ENCODE measurements at regions not wholly inside any gene's neighbourhood (a gene's known extent, or its start where the extent isn't known, plus 50 kb on each side); places are given as distances from the start of the nearest gene placed in this dataset.

GRCh38 chr10:10125676-10126075 is 892.0 kb upstream of the CELF2 start:
- no peak for DNase-seq

GRCh38 chr10:10126218-10126617 is 891.5 kb upstream of the CELF2 start:
- DNase-seq, result no peak

- DNase-seq, result no peak
These were observed 889.3 kb upstream of the CELF2 start for GRCh38 chr10:10128387-10128786.

DNA sequence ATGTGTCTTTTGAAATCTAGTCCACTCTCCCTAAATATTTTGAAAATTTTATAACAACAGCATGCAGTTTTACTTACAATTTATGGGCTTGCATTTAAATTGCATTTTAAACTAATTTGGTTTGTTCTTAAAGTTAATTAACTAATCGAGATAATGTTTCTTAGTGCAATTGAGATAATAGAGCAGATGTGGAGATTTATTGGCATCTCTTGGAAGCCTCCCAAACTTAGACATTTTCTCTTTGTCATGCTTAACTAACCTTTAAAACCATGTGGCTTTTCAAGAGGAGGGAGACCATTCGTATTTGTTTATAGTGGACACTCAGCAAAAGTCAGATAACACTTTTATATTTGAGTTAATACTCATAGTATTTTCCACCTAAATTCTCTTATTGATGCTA is 887.0 kb upstream of the CELF2 start:
- DNase-seq, result no peak

- no peak for DNase-seq
These were observed 885.7 kb upstream of the CELF2 start for GRCh38 chr10:10132009-10132408.

DNA sequence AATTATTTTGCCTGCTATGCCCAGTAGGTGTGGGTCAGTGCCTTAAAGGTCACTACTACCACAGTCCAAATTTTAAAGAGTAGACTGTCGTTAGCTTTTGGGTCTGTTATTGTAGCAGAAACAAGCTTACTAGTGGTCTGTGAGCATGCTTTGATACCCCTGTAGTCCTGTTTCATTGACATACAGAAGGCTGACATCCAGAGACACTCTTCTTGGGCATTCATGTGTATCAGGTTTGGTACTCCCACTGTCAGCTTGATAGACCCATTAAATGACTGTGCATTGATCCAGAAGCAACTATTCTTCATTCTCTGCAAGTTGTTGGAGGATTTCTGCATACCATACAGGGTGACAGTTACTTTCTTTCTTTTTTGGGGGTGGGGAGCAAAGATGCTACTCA is 884.4 kb upstream of the CELF2 start:
- DNase-seq, result no peak

DNA sequence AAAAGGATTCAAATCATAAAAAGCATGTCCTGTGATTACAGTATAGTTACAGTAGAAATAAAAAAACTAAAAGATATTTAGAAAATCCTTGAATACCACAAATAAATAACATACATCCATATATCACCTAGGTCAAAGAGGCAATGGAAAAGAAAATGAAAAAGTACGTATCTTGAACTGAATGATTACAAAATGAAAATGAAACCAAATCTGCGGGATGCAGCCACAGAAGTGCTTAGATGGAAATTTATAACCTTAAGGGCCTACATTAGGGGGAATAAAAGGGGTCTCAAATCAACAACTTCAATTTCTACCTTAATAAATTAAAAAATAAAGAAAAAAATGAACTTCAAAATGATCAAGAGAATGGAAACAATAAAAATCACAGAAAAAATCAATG is 879.0 kb upstream of the CELF2 start:
- no peak for DNase-seq

DNA sequence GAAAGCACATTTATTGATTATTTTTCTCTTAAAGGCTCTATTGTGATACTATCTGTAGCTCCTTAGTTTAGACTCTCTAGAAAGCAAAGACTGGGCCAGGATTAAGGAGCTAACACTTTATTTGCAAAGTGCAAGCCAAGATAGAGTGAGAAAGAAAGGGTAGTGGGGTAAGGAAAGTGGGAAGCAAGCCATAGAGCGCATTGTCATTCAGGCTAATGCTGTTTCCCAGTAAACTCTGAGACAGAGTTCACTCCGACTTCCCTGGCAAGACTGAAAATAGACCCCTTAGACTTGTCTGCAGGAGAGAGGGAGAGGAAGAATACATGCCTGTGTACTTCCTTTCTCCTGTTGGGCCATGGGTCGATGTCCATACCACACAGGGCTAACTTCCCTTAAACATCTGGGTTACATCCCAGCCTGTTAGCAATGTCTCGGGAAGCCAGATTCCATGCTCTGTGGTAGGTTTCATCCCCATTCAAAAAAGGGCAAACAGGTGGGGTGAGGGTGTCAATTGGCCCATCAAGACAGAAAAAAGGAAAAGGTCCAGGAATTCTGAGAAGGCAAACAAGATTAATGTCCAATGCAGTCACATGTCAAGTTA is 875.8 kb upstream of the CELF2 start:
- no peak for DNase-seq

DNA sequence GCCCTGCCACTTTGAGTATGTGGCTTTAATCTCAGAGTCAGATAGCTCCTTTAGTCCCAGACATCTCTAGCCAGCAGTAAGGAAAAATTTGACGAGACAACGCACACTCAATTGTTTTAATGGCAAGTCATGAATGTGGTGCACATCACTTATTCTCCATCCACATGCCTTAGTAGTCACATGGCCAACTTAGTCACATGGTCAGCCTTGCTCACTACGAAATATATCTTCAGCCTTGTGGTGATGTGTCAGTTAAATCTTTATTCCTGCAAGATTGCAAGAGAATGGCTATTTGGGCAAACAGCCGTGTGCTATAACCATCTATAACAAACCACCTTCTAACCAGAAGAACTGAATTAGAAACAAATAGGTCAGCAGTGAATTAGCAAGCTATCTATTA is 871.1 kb upstream of the CELF2 start:
- no peak for DNase-seq

DNA sequence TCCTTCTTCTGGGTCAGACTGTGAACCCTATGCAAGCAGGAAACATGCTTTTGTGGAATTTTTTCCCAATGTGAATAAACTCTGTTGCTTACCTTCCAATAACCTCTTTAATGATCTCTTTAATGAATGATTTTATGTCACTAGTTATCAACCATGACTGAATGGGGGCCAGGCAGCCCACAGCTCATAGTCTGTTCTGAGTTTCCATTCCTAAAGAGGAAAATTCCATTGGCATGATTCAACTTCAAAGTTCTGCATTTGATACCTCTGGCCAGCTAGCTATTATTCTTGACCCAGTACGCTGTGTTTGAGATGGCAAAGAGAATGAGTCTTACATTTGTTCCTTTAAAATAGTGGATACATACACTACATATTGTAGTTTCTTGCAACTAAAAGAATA is 867.8 kb upstream of the CELF2 start:
- no peak for DNase-seq

GRCh38 chr10:10156917-10157600 is 860.6 kb upstream of the CELF2 start:
- DNase-seq, result no peak

GRCh38 chr10:10160821-10161312 is 856.8 kb upstream of the CELF2 start:
- DNase-seq, result no peak

DNA sequence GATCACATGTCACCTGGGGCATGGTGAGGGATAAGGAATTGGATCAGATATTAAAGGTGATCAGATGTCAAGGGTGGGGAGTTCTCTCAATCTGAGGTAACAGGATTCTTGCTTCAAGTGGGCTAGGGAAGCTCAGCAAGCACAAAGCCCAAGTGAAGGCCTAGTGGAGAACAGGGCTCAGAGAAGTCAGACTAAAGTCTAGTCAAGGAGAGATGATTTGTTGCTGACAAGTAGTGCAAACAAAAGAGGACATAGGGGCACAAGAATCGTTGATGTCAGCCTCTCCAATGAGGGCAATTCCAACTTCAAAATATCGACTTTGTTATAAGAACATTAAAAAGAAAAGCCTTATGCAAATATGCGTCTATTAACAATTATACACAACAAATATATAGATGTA is 852.8 kb upstream of the CELF2 start:
- DNase-seq, result no peak

DNA sequence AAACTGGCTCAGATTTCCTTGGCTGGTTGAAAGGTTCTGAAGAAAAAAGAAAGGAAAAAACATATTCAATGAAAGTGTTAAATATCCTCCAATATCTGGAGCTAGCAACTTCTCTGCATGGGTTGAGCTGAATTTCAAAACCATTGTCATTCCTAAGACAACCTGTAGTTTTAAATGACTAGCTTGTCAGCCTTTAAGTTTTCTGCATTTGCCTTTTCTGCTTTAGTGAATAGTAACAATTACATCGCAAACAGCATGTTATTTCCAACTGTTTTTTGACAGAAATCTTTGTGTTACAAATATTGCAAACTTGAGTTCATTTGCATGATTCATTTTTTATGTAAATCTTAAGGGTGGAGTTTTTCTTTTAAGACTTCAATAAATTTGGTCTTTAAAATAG is 852.3 kb upstream of the CELF2 start:
- DNase-seq, result no peak

DNA sequence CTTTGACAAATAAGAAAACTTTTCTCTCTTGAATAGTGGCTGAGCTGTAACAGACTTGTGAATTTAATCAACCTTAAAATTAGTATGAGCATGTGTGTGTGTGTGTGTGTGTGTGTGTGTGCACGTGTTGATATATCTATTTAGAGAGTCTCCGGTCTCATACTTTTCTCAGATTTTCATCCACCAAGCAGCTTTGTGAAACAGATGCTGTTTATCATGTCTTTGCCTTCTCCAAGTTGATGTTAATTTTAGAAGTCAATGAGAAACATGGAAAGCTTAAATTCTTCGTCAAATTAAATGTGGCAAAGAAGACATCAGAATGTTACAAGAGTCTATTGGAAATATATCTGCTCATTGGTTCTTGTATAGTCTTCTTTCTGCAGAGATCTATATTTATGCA is 839.2 kb upstream of the CELF2 start:
- no peak for DNase-seq

GRCh38 chr10:10193848-10194247 is 823.8 kb upstream of the CELF2 start:
- no peak for DNase-seq

DNA sequence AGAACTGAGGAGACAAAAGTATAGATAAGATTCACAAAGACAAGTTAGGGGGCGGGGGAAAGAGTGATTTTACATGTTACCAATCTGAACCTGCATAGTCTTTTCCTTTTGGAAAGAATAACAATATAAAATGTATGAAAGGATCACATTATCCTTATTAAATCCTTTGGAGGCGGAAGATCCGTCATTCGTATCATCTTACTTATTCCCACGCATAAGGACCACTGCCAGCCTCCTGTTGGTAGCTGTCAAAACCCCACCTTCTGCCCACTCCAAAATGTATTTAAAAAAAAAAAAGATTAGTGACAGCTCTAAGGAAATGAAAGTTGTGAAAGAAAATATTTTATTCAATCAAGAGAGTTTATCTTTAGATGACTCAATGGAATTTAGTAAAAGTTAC is 821.0 kb upstream of the CELF2 start:
- DNase-seq, result no peak

- DNase-seq, result no peak
These were observed 820.2 kb upstream of the CELF2 start for GRCh38 chr10:10197423-10197822.

DNA sequence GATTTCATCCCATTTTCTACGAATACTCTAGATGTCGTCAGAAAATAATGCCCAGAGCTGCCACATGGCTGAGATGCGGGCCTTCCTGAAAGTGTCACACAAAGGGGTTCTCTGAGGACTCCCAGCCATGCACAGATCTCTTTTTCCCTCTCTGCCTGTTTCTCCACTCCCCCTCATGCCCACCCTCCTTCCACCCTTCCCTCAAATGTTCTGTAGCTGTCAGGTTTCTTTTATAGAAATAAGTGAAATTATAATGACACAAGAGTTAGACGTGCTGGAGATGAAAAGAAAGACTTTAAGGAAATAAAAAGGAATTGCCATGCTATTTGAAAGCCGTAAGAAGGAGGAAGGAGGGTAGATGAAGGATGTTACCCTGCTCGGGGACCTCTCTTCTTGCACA is 819.3 kb upstream of the CELF2 start:
- DNase-seq, result no peak

- no peak for DNase-seq
These were observed 813.3 kb upstream of the CELF2 start for GRCh38 chr10:10204415-10204814.

DNA sequence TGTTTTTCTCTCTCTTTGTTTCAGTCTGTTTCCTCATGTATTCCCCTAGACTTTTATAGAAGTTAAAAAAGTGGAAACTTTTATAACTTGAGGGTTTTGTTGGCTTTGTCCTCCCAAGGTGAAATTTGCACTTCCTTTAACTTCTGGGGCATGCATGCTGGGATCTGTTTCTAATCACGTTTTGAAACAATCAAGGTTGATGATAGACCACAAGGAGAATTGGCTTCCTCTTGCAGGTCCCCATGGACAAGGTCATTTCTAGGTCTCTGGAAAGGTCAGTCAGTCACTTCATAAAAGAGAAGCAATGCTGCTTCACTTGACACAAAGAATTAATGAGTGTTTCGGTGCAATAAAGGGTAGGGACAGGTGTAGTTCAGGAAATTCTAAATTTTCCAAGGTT is 811.8 kb upstream of the CELF2 start:
- DNase-seq, result no peak

DNA sequence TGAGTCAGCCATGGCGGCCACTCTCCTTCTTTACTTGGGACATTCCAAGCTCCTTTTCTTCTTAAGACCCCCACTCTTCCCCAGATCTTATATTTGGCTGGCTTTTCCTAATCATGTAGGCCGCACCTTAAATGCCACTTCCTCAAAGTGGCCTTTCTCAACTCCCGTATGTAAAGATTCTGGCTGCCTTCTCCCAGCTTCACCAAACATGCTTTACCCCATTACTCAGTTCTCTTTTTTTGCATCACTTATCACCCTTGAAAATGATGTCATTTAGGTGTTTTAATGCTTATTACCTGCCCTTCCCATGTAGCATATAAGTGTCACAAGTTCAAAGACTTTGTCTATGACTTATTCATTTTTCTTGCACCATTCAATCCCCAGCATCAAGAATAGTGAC is 810.1 kb upstream of the CELF2 start:
- DNase-seq, result no peak

GRCh38 chr10:10208196-10208595 is 809.5 kb upstream of the CELF2 start:
- no peak for DNase-seq

DNA sequence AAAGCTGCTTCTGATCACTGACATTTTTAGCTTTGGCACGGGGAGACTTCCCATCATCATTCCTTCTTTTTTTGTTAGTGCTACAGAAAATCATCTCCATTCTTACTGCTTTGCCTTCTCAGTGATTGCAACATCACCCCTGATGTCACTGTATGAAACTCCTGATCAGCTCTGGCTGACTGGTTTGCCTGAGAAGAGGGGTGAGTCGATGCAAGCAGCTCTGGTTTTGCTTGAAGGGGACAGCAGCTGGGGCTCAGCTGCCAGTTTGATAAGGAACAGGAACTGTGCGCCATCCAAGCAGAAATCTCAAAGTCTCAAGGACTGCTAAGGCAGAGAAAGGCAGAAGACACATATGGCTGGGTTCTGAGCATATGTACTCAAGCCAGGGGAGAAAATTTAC is 808.5 kb upstream of the CELF2 start:
- DNase-seq, result peak; percentile 22

Data from muscle of arm (tissue), 1 donor.